Daoy (cell line): ENCODE measurements at regions not wholly inside any gene's neighbourhood (a gene's known extent, or its start where the extent isn't known, plus 50 kb on each side); places are given as distances from the start of the nearest gene placed in this dataset.

Source experiments
- DNase-seq: peaks from one replicate; pipeline ENCODE4 v3.0.0-alpha.2; 2015; ENCODE audit warnings: low read depth

DNA sequence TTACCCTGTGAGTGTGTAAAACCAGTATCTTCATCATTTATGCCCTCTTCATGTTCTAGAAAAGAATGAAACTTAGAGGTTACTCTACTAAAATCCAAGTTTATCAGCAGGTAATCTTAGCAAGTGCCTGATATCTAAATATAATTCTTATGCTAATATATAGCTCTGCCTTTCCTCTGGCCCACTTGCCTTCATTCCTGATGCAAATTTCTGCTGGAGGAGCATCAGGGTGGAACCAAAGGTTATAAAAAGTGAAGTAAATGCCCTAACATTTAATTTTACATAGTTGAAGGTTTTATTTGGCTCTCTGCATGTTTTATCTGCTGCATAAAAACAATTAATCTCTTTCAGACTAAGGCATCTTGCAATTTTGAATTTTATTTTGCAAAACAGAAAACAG, 936.2 kb downstream of the ROBO2 start:
- no peak for DNase-seq

DNA sequence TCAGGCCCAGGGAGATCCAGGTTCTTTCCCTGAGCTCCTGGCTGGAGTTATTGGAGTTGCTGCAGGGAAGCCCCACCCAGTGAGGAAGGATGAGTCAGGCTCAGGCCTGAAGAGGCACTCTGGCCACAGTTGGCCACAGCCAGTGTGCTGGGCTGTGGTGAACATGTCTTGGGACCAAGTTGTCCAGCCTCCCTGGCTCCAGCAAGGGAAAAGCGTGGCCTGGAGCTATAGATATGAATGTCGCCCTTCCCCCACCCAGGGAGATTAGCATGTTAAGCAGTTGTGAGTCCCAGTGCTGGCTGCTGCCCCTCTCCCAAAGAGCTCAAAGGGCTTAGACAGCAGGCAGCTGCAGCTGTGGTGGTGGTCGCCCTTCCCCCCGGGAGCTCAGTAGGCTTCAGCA, 963.2 kb downstream of the ROBO2 start:
- DNase-seq = no peak

- DNase-seq = no peak
Measured at GRCh38 chr3:78004571-78004970, 964.7 kb downstream of the ROBO2 start.

GRCh38 chr3:78013653-78014052, 973.8 kb downstream of the ROBO2 start:
- DNase-seq = no peak

DNA sequence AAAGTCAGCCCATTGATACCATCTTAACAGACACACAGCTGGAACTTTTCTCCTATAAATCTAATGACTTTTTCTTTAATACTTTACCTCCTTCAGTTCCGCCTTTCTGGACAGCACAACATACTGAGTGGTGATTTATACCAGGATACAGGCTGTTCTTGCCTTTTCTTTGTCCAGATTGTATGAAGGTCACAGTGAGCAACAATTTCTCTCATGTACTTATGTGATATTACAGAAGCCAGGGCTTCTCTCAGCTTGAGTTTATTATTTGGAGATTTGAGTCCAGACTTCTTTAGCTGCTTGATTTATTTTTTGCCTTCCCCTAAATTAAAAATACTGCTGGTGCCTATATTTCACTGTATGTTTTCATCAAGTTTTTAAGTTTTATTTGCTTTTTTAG, 976.0 kb downstream of the ROBO2 start:
- no peak for DNase-seq

- DNase-seq = no peak
Measured at GRCh38 chr3:78021710-78022109, 981.8 kb downstream of the ROBO2 start.

DNA sequence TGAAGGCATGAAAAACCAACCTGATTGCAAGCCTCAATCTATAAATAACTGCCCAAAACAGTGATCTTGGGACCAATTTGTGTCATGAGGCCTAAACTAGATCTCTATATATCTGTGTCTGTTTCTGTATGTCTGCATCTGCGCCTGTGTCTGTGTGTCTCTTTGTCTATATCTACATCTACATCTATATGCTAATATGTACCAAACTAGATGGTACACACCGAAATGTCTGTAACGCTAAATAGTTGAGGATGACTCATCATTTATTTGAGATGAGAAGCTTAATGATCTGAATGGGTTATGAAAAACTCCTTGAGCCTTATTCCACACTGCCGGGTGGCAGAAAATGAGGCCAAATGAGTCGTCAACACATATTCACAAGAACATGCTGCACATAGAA, 982.3 kb downstream of the ROBO2 start:
- DNase-seq = no peak

- DNase-seq = no peak
Measured at GRCh38 chr3:78023257-78023656, 983.4 kb downstream of the ROBO2 start.

DNA sequence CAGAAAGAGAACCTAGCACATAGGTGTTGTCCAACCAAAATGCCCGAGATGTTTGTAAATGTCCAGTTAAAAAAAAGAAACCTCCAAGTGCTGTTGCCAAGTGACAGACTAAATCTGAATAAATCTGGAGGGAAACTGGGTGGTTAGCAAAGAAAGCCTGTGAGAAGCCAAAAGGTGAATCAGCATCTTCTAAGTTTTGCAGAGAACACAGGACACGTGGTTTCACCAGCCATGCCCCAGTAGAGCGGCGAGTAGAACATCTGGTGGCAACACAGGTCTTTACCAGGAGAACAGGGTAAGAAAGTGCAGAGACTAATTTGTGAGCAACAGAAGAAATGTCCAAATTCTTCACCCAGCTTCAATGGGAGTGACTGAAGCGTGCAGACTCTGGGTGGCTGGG, 986.0 kb downstream of the ROBO2 start:
- no peak for DNase-seq

DNA sequence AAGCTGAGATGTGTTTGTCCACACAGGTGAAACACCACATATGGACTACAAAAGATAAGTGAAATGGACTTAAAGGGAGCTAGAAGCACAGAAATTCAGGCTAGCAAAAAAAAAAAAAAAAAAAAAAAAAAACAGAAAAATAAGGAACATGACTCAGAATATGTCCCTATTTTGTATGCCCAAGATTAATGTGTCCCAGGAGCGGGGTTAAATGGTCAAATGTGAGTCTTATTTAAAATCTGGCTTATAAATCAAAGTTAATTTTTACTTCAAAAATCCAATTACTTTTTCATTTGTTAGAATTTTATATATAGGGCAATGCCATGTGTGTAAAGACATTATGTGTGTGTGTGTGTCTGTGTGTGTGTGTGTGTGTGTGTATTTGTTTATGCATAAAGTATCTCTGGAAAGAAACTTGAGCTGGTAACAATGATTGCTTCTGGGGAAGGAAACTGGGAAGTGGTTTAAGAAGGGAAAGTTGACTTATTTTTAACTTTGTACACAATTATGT, 986.5 kb downstream of the ROBO2 start:
- DNase-seq = no peak

DNA sequence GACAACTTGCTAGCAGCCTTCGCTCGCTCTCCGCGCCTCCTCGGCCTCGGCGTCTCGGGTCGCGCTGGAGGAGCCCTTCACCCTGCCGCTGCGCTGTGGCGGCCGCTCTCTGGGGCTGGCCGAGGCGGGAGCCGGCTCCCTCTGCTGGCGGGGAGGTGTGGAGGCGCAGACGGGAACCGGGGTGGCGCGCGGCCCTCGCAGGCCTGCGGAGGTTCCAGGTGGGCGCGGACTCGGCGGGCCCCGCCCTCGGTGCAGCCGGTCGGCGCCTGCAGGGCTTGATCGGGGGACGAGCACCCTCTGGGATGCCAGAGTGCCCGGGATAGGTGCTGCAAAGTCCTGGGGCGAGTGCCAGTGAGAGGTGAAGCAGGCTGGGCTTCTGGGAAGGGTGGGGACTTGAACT, 989.9 kb downstream of the ROBO2 start:
- DNase-seq = no peak

GRCh38 chr3:78035131-78035641, 995.3 kb downstream of the ROBO2 start:
- no peak for DNase-seq

DNA sequence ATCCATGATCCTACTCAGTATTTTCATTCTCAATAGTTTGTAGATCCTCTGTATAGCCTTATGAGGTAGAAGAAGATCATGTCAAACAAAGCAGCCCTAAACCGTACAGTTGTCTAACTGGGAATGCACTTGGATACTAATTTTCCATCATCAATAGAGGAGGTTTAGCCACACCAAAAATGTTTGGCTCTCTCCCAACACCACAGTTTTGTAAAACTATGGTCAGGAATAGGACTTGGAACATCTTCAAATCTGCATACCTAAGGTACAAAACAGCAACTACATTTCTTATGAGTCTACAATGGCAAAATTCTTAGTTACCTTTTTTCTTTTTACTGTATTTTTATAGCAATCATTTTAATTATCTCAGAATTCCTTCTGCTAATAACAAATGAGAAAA, 1001.6 kb downstream of the ROBO2 start:
- DNase-seq = no peak

GRCh38 chr3:78046566-78046965, 1006.7 kb downstream of the ROBO2 start:
- DNase-seq = no peak

DNA sequence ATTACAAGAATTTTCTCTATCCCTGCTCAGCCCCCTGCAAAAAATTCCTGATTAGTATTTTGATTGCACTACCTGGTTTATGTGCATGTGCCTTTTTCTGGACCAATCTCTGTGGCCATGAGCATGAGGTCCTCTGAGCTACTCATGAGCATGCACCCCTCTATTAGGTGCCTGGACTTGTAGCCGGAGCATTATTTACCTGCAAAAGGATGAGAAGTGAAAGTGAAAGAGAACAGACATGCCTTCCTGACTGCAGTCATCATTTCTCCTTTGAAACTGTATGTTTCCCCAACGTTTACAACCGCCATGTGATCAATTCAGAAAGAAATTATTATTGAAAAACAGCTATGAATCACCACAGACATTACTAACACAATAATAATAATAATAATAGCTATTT, 1008.8 kb downstream of the ROBO2 start:
- no peak for DNase-seq

DNA sequence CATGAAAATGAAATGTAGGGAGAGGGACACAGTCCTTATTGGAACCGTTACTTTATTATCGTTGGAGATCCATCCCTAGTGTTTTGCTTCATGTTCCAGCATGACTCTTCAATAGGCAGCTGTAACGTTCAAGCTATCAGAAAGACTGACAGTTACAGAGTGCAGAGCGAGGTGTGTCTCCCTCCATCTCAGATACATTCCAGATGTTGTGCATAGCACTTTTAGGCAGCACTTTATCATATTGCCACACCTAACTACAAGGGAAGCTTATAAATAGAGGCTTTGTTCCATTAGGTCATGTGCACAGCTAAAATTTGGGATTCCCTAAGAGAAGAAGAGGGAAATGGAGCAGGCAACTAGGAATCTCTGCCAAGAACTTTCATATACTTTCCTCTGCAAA, 1009.6 kb downstream of the ROBO2 start:
- DNase-seq = no peak

DNA sequence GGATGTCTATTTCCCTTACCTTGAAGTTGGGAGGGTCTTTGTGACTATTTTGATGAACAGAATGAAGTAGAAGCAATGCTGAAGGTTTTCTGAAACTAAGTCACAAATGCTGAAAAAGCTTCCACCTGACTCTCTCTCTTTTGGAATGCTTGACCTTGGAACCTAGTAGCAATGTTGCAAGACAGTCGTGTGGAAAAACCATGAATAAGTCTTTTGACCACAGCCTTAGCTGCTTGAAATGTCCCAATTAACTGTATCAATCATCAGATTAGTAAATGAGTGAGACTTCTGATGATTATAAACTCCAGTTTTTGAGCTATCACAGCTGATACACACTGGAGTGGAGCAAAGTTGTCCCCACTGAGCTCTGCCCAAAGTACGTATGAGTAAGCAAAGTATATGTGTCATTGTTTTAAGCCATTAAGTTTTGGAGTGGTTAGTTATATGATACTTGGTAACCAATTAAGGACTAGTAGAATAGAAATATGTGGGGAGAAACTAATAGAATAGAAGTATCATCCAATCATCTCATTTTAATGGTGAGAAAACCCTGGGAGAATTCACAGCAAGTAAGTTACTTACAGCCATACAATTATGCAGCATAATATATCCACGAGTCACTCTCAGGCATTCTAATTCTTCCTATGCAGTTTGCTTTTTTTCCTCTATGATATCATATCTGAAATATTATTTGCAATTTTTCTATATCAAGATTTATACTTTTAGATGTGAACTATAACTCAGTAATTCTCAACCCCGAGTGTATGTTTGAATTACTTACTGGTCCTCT, 1010.6 kb downstream of the ROBO2 start:
- no peak for DNase-seq

GRCh38 chr3:78052746-78053145, 1012.8 kb downstream of the ROBO2 start:
- DNase-seq = no peak

- no peak for DNase-seq
Measured at GRCh38 chr3:78066287-78066686, 1026.4 kb downstream of the ROBO2 start.

DNA sequence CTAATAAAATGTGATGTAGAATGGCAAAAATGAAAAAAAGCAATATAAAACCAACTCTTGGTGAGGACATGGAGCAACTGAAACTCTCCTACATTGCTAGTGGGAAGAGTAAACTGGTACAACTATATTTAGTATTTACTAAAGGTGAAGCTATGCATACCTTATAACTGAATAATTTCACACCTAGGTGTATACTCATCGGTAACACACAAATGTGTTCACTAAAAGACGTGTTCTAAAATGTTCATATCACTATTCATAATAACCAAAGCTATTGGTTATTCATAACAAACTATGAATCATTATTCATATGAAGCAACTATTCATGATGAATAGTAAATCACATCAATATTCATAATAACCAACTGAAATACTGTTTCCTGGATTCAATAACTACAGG, 1030.3 kb downstream of the ROBO2 start:
- DNase-seq = no peak

GRCh38 chr3:78076379-78076778, 1036.5 kb downstream of the ROBO2 start:
- no peak for DNase-seq

DNA sequence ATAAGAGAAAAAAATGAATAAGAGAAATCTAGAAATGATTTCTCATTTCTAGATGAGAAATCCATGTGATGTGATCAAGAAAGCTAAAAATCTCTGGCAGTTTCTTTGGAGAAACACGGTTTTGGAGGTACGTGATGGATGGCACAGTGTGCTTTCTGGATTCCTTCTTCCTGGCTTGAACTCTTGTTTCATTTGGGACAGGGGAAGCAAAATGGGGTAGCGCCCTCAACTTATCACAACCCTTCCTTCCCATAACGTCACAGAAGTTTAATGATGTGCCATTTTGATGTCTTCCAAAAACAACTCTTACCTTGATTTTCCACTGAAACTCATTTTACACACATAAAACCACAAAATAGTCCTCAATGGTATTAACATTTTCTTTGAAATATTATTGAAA, 1037.3 kb downstream of the ROBO2 start:
- DNase-seq = no peak

GRCh38 chr3:78077842-78078241, 1037.9 kb downstream of the ROBO2 start:
- DNase-seq = no peak

DNA sequence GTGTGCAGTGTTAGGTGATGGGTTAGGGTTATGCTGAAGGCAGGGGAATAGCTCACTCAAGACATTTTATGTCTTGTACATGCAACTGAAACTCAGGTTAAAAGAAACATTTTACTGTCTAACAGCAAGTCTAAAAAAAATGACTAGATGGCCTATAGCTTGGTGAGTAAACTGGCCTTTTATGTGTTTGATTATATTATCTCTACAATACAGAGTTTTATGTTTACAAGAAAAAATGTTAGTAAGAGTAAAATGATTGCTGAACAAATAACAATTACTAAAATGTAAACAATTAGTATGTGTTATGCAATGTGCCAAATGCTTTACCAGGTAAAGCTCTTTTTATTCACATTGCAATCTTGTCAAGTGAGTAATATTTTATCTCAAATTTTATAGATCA, 1039.6 kb downstream of the ROBO2 start:
- DNase-seq = no peak
